WI38 (cell line): ENCODE measurements at regions not wholly inside any gene's neighbourhood (a gene's known extent, or its start where the extent isn't known, plus 50 kb on each side); places are given as distances from the start of the nearest gene placed in this dataset.
A peak's percentile ranks its signal among the peaks of the same experiment; 100 is the strongest.

Experiments used
- H3K4me3 ChIP-seq: 2 replicates; pipeline ENCODE4 v1.5.1; 2011; ENCODE audit warnings: low read depth, mild to moderate bottlenecking, control low read depth, low read length
- TF ChIP-seq, protein P1 (sequence below): IDR thresholded peaks from 2 replicates; pipeline ENCODE4 v1.5.1; 2012; ENCODE audit warnings: low read depth, mild to moderate bottlenecking, control low read depth, low read length

DNA sequence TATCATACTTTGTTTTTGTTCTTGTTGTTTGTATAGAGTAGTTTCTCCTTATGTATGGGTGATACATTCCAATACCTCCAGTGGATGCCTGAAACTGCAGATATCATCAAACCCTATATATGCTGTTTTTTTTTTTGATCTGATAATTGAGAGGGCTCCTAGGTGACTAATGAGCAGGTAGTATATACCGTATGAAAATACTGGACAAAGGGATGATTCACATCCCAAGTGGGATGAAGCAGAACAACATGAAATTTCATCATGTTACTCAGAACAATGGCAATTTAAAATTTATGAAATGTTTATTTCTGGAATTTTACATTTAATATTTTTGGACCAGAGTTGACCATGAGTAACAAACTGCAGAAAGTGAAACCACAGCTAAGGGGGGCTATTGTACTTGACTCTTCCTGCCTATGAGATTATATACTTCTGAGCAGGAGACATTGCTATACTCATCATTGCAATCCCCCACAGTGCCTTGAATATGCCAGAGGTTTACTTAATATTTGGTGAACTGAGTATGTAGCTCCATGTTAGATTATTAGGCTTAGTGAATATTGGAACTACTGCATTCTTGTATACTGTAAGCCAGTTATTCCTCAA is 258.7 kb upstream of the FBXL7 start:
- TF ChIP-seq, protein P1, sequence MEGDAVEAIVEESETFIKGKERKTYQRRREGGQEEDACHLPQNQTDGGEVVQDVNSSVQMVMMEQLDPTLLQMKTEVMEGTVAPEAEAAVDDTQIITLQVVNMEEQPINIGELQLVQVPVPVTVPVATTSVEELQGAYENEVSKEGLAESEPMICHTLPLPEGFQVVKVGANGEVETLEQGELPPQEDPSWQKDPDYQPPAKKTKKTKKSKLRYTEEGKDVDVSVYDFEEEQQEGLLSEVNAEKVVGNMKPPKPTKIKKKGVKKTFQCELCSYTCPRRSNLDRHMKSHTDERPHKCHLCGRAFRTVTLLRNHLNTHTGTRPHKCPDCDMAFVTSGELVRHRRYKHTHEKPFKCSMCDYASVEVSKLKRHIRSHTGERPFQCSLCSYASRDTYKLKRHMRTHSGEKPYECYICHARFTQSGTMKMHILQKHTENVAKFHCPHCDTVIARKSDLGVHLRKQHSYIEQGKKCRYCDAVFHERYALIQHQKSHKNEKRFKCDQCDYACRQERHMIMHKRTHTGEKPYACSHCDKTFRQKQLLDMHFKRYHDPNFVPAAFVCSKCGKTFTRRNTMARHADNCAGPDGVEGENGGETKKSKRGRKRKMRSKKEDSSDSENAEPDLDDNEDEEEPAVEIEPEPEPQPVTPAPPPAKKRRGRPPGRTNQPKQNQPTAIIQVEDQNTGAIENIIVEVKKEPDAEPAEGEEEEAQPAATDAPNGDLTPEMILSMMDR, result no peak
- no peak overlapping the region for H3K4me3 ChIP-seq

- no peak overlapping the region for H3K4me3 ChIP-seq
- TF ChIP-seq, protein P1, result no peak
These were observed 262.0 kb upstream of the FBXL7 start for GRCh38 chr5:15238006-15238405.

- TF ChIP-seq, protein P1, result no peak
- H3K4me3 ChIP-seq, result peak overlapping the region; percentile 26
These were observed 263.0 kb upstream of the FBXL7 start for GRCh38 chr5:15236911-15237508.

GRCh38 chr5:15234911-15235310 is 265.1 kb upstream of the FBXL7 start:
- H3K4me3 ChIP-seq, result no peak overlapping the region
- TF ChIP-seq, protein P1, result no peak

GRCh38 chr5:15234366-15234765 is 265.6 kb upstream of the FBXL7 start:
- H3K4me3 ChIP-seq, result no peak overlapping the region
- TF ChIP-seq, protein P1, result no peak

GRCh38 chr5:15233566-15233965 is 266.4 kb upstream of the FBXL7 start:
- TF ChIP-seq, protein P1, result no peak
- H3K4me3 ChIP-seq, result no peak overlapping the region

- TF ChIP-seq, protein P1, result no peak
These were observed 277.8 kb upstream of the FBXL7 start for GRCh38 chr5:15222156-15222555.

More at GRCh38 chr5:15222156-15222555, 277.8 kb upstream of the FBXL7 start:
- H3K4me3 ChIP-seq, result no peak overlapping the region
